Naive thymus-derived CD8-positive, alpha-beta T cell (primary cell): ENCODE measurements at regions not wholly inside any gene's neighbourhood (a gene's known extent, or its start where the extent isn't known, plus 50 kb on each side); places are given as distances from the start of the nearest gene placed in this dataset.

Source experiments
- ATAC-seq, 2 donors: fragments of 150-1000 bp; cut with Tn5 transposase in 1 of 2; sonication (Bioruptor Pico), chemical (Tn5 transposase) in 1 of 2; 1 replicate in 1 of 2; 2 replicates in 1 of 2; pipeline ENCODE4 v1.10.0; 2021; ENCODE audit warnings: mild to moderate bottlenecking in 2 of 2, moderate library complexity in 2 of 2
- POLR2A ChIA-PET: fragments of 350-600 bp; sonication (Branson Sonifier 250); formaldehyde crosslinking; loops from one replicate; lab custom pipeline; 2021; ENCODE audit warnings: antibody characterized with exemption; lab: Charles Lee
- DNase-seq, 10 donors: peaks; one replicate each; pipeline versions ENCODE4 v3.0.0 to v3.0.0-alpha.2; 2020 to 2022
- H3K27ac Mint-ChIP-seq, 10 donors: one replicate each; pipeline ENCODE4 v1.8.0; 2020 to 2022; ENCODE audit warnings: mild to moderate bottlenecking in 10 of 10, mixed read lengths in 10 of 10, moderate library complexity in 4 of 10, inconsistent platforms in 1 of 10
- H3K27me3 Mint-ChIP-seq, 5 donors: one replicate each; pipeline ENCODE4 v1.8.0; 2021 to 2022; ENCODE audit warnings: mixed read lengths in 5 of 5
- H3K36me3 Mint-ChIP-seq, 3 donors: one replicate each; pipeline ENCODE4 v1.8.0; 2020 to 2022; ENCODE audit warnings: mixed read lengths in 3 of 3, mild to moderate bottlenecking in 2 of 3, inconsistent platforms in 1 of 3
- H3K4me1 Mint-ChIP-seq, 4 donors: one replicate each; pipeline ENCODE4 v1.8.0; 2021 to 2022; ENCODE audit warnings: mixed read lengths in 4 of 4
- H3K4me3 Mint-ChIP-seq, 10 donors: one replicate each; pipeline ENCODE4 v1.8.0; 2020 to 2022; ENCODE audit warnings: mild to moderate bottlenecking in 10 of 10, mixed read lengths in 10 of 10, moderate library complexity in 6 of 10, inconsistent platforms in 1 of 10
- H3K9me3 Mint-ChIP-seq, 9 donors: one replicate each; pipeline ENCODE4 v1.8.0; 2020 to 2022; ENCODE audit warnings: mixed read lengths in 9 of 9, mild to moderate bottlenecking in 3 of 9, inconsistent platforms in 1 of 9, moderate library complexity in 1 of 9

GRCh38 chr10:30124704-30125103 is 65.3 kb upstream of the JCAD start:
- ATAC-seq (no peak), DNase-seq (no peak)
- POLR2A ChIA-PET: no interaction called here
- no peaks in the 10 kb centered on the region for H3K4me1 Mint-ChIP-seq
- no peak overlapping the region for H3K27ac Mint-ChIP-seq
- H3K4me3 Mint-ChIP-seq: no peak overlapping the region
- peaks cover 0 to 2% (median 0%) of the 10 kb centered on the region in 9 donors for H3K9me3 Mint-ChIP-seq
- H3K36me3 Mint-ChIP-seq: peaks cover 0 to 2% (median 0%) of the 10 kb centered on the region in 3 donors
- peaks cover 4 to 23% (median 7%) of the 10 kb centered on the region in 5 donors for H3K27me3 Mint-ChIP-seq

- ATAC-seq (no peak), DNase-seq (no peak)
- Mint-ChIP-seq H3K27me3 (peaks cover under 1 to 6% (median 2%) of the 10 kb centered on the region in 5 donors), H3K4me1 (no peaks in the 10 kb centered on the region), H3K4me3 (no peak overlapping the region), H3K36me3 (peaks cover 0 to 2% (median 0%) of the 10 kb centered on the region in 3 donors), H3K27ac (no peak overlapping the region), H3K9me3 (peaks cover 0 to 2% (median 0%) of the 10 kb centered on the region in 9 donors)
- POLR2A ChIA-PET: no interaction called here
Observed at GRCh38 chr10:30121401-30121800, 62.0 kb upstream of the JCAD start.

- H3K4me1 Mint-ChIP-seq: no peaks in the 10 kb centered on the region
- no peak overlapping the region for H3K4me3 Mint-ChIP-seq
- no peak for ATAC-seq
- peaks cover 2 to 12% (median 11%) of the 10 kb centered on the region in 5 donors for H3K27me3 Mint-ChIP-seq
- POLR2A ChIA-PET: no interaction called here
- H3K9me3 Mint-ChIP-seq: peaks cover 0 to 2% (median 0%) of the 10 kb centered on the region in 9 donors
- peaks cover 0 to 2% (median 0%) of the 10 kb centered on the region in 3 donors for H3K36me3 Mint-ChIP-seq
- H3K27ac Mint-ChIP-seq: no peak overlapping the region
- no peak for DNase-seq
Observed at GRCh38 chr10:30118590-30118989, 59.2 kb upstream of the JCAD start.

- POLR2A ChIA-PET: no interaction called here
- no peak overlapping the region for H3K27ac Mint-ChIP-seq
- H3K27me3 Mint-ChIP-seq: peaks cover 2 to 16% (median 11%) of the 10 kb centered on the region in 5 donors
- no peaks in the 10 kb centered on the region for H3K4me1 Mint-ChIP-seq
- peaks cover 0 to 2% (median 0%) of the 10 kb centered on the region in 3 donors for H3K36me3 Mint-ChIP-seq
- DNase-seq (no peak), ATAC-seq (no peak)
- H3K9me3 Mint-ChIP-seq: peaks cover 0 to 2% (median 0%) of the 10 kb centered on the region in 9 donors
- H3K4me3 Mint-ChIP-seq: no peak overlapping the region
Observed at GRCh38 chr10:30117812-30118501, 58.6 kb upstream of the JCAD start.

GRCh38 chr10:30116041-30116491 is 56.7 kb upstream of the JCAD start:
- Mint-ChIP-seq H3K4me1 (no peaks in the 10 kb centered on the region), H3K27ac (no peak overlapping the region), H3K36me3 (peaks cover 0 to 2% (median 0%) of the 10 kb centered on the region in 3 donors), H3K9me3 (peaks cover 0 to 2% (median 0%) of the 10 kb centered on the region in 9 donors), H3K4me3 (no peak overlapping the region), H3K27me3 (peaks cover 8 to 25% (median 12%) of the 10 kb centered on the region in 5 donors)
- POLR2A ChIA-PET: no interaction called here
- ATAC-seq (no peak), DNase-seq (no peak)

- POLR2A ChIA-PET: no interaction called here
- H3K27ac Mint-ChIP-seq: no peak overlapping the region
- ATAC-seq (no peak), DNase-seq (no peak)
- no peaks in the 10 kb centered on the region for H3K4me1 Mint-ChIP-seq
- H3K27me3 Mint-ChIP-seq: peaks cover 11 to 30% (median 13%) of the 10 kb centered on the region in 5 donors
- H3K36me3 Mint-ChIP-seq: no peaks in the 10 kb centered on the region
- no peak overlapping the region for H3K4me3 Mint-ChIP-seq
- peaks cover 0 to 1% (median 0%) of the 10 kb centered on the region in 9 donors for H3K9me3 Mint-ChIP-seq
Observed at GRCh38 chr10:30115626-30115940, 56.2 kb upstream of the JCAD start.

- Mint-ChIP-seq H3K36me3 (no peaks in the 10 kb centered on the region), H3K27me3 (peaks cover 11 to 35% (median 18%) of the 10 kb centered on the region in 5 donors), H3K4me3 (no peak overlapping the region), H3K4me1 (no peaks in the 10 kb centered on the region), H3K9me3 (peaks cover 0 to 2% (median 0%) of the 10 kb centered on the region in 9 donors), H3K27ac (no peak overlapping the region)
- DNase-seq: no peak
- ATAC-seq: no peak
- POLR2A ChIA-PET: no interaction called here
Observed at GRCh38 chr10:30114881-30115625, 55.7 kb upstream of the JCAD start.

- H3K36me3 Mint-ChIP-seq: no peaks in the 10 kb centered on the region
Observed at GRCh38 chr10:30114401-30114800, 55.0 kb upstream of the JCAD start.

GRCh38 chr10:30111340-30112022 is 52.1 kb upstream of the JCAD start:
- Mint-ChIP-seq H3K4me1 (no peaks in the 10 kb centered on the region), H3K4me3 (no peak overlapping the region), H3K36me3 (no peaks in the 10 kb centered on the region), H3K9me3 (peaks cover 0 to 5% (median 0%) of the 10 kb centered on the region in 9 donors), H3K27me3 (peaks cover 17 to 56% (median 24%) of the 10 kb centered on the region in 5 donors), H3K27ac (no peak overlapping the region)
- DNase-seq (no peak), ATAC-seq (no peak)
- POLR2A ChIA-PET: no interaction called here

More at GRCh38 chr10:30114401-30114800, 55.0 kb upstream of the JCAD start:
- Mint-ChIP-seq H3K4me3 (no peak overlapping the region), H3K27ac (no peak overlapping the region), H3K9me3 (peaks cover 0 to 5% (median 0%) of the 10 kb centered on the region in 9 donors), H3K4me1 (no peaks in the 10 kb centered on the region), H3K27me3 (peaks cover 12 to 42% (median 24%) of the 10 kb centered on the region in 5 donors)
- no peak for DNase-seq
- POLR2A ChIA-PET: no interaction called here
- no peak for ATAC-seq
